Panc1 (cell line): ENCODE measurements at regions not wholly inside any gene's neighbourhood (a gene's known extent, or its start where the extent isn't known, plus 50 kb on each side); places are given as distances from the start of the nearest gene placed in this dataset.

Experiments
- ATAC-seq: fragments of 200-7000 bp; cut with Tn5 transposase; 2 replicates; pipeline ENCODE4 v1.9.1; 2020; ENCODE audit warnings: mild to moderate bottlenecking, moderate library complexity
- BruUV-seq: library from RNA; stranded (reverse); fragments of 400-500 nt; replicated peaks from 2 replicates; lab custom pipeline; 2021; lab: Mats Ljungman, UMichigan
- CTCF ChIA-PET: fragments of 300-600 bp; sonication (Branson Sonifier 250); formaldehyde crosslinking; loops from one replicate; lab custom pipeline; 2022; ENCODE audit warnings: antibody characterized with exemption; lab: Charles Lee
- POLR2A ChIA-PET: fragments of 300-600 bp; sonication (Branson Sonifier 250); formaldehyde crosslinking; loops from one replicate; lab custom pipeline; 2022; ENCODE audit warnings: antibody characterized with exemption; lab: Charles Lee
- DNase-seq: peaks from one replicate; pipeline ENCODE4 v3.0.0-alpha.2; 2010; ENCODE audit warnings: low read depth, low spot score
- H3K27ac ChIP-seq: 2 replicates; pipeline ENCODE4 v1.5.1; 2011; ENCODE audit warnings: mild to moderate bottlenecking, low read length, inconsistent platforms
- H3K27me3 ChIP-seq: fragments of 200-500 bp; sonication (Bioruptor generic); 2 replicates; pipeline ENCODE4 v1.6.0; 2014; ENCODE audit warnings: low read length, inconsistent platforms; ENCODE audit not compliant: control insufficient read depth, insufficient read depth
- H3K36me3 ChIP-seq: fragments of 200-500 bp; sonication (Bioruptor generic); 2 replicates; pipeline ENCODE4 v1.5.1; 2014; ENCODE audit warnings: inconsistent platforms, mild to moderate bottlenecking, low read length, moderate library complexity; ENCODE audit not compliant: control insufficient read depth, insufficient read depth
- H3K4me1 ChIP-seq: 2 replicates; pipeline ENCODE4 v1.5.1; 2011; ENCODE audit warnings: inconsistent platforms, mild to moderate bottlenecking, low read length, moderate library complexity; ENCODE audit not compliant: control insufficient read depth, insufficient read depth
- H3K4me3 ChIP-seq, 2 experiments: 2 replicates each; pipeline ENCODE4 v1.5.1; 2011 to 2012; ENCODE audit warnings: low read depth in 2 of 2, low read length in 2 of 2, mild to moderate bottlenecking in 2 of 2, inconsistent platforms in 1 of 2, moderate library complexity in 1 of 2
- H3K9me3 ChIP-seq: fragments of 200-500 bp; sonication (Bioruptor generic); 2 replicates; pipeline ENCODE4 v1.5.1; 2014; ENCODE audit warnings: low read depth, mild to moderate bottlenecking, inconsistent platforms, low read length, moderate library complexity; ENCODE audit not compliant: control insufficient read depth, insufficient read depth
- CTCF ChIP-seq: fragments of 450-650 bp; IDR thresholded peaks from 2 replicates; pipeline ENCODE4 v1.5.1; 2017; ENCODE audit warnings: mild to moderate bottlenecking
- POLR2AphosphoS5 ChIP-seq: IDR thresholded peaks from 2 replicates; pipeline ENCODE4 v1.6.1; 2012; ENCODE audit warnings: mild to moderate bottlenecking, low read depth, low read length, moderate library complexity
- REST ChIP-seq, 2 experiments: IDR thresholded peaks; 2 replicates each; pipeline ENCODE4 v1.6.1; 2011 to 2012; ENCODE audit warnings: low read depth in 2 of 2, control low read depth in 1 of 2, low read length in 1 of 2, mild to moderate bottlenecking in 1 of 2, moderate library complexity in 1 of 2; ENCODE audit not compliant: insufficient read depth in 1 of 2
- SIN3A ChIP-seq: IDR thresholded peaks from 2 replicates; pipeline ENCODE4 v1.6.1; 2012; ENCODE audit warnings: low read depth, mild to moderate bottlenecking, low read length, moderate library complexity, borderline replicate concordance; ENCODE audit not compliant: insufficient read depth
- TCF7L2 ChIP-seq: IDR thresholded peaks from 2 replicates; pipeline ENCODE4 v1.6.1; 2011; ENCODE audit warnings: mild to moderate bottlenecking, low read depth, low read length, inconsistent platforms
- in situ Hi-C: cut with HindIII; loops from 2 replicates; pipeline ENCODE4 v1.10.0; 2016; ENCODE audit warnings: low sequenced_read_pairs, low pct_unique_long_range_greater_than_20kb
- intact Hi-C: fragments of 100-400 bp; cut with micrococcal nuclease; formaldehyde crosslinking; loops from one replicate; pipeline ENCODE4 v1.10.0; 2022; ENCODE audit not compliant: unreplicated experiment

- H3K9me3 ChIP-seq: no peaks in the 10 kb centered on the region
- in situ Hi-C loops: no loop called here
- ChIA-PET POLR2A (no interaction called here), CTCF (no interaction called here)
- H3K4me3 ChIP-seq: no peak overlapping the region
- intact Hi-C loops: no loop called here
- H3K36me3 ChIP-seq: no peaks in the 10 kb centered on the region
- no peaks in the 10 kb centered on the region for H3K27me3 ChIP-seq
- no TSS peak for BruUV-seq
- DNase-seq (no peak), ATAC-seq (no peak)
- TF ChIP-seq REST (IDR thresholded peaks at IDR 0.05; ENCODE audit: insufficient read depth in 1 of 2, low read depth in 2 of 2, low read length in 1 of 2): no peak
- no peak for TF ChIP-seq TCF7L2
- TF ChIP-seq SIN3A: no peak
- no peak for TF ChIP-seq POLR2AphosphoS5
- no peak for TF ChIP-seq CTCF
- H3K4me1 ChIP-seq: no peaks in the 10 kb centered on the region
- no peak overlapping the region for H3K27ac ChIP-seq
Observed at GRCh38 chr6:139436200-139436956, 61.9 kb upstream of the CITED2 start.

- no TSS peak for BruUV-seq
- CTCF ChIA-PET: no interaction called here
- no peak for DNase-seq
- in situ Hi-C loops: no loop called here
- H3K4me3 ChIP-seq: no peak overlapping the region
- ATAC-seq: no peak
- TF ChIP-seq REST (IDR thresholded peaks at IDR 0.05; ENCODE audit: insufficient read depth in 1 of 2, low read depth in 2 of 2, low read length in 1 of 2): no peak
- no peak for TF ChIP-seq TCF7L2
- no peak for TF ChIP-seq SIN3A
- no peak for TF ChIP-seq POLR2AphosphoS5
- no peak for TF ChIP-seq CTCF
- H3K27ac ChIP-seq: no peak overlapping the region
- no peaks in the 10 kb centered on the region for H3K27me3 ChIP-seq
- no peaks in the 10 kb centered on the region for H3K4me1 ChIP-seq
- H3K36me3 ChIP-seq: no peaks in the 10 kb centered on the region
- no peaks in the 10 kb centered on the region for H3K9me3 ChIP-seq
- POLR2A ChIA-PET: no interaction called here
- intact Hi-C loops: no loop called here
Observed at GRCh38 chr6:139433631-139434419, 59.4 kb upstream of the CITED2 start.
